MV-4-11 (cell line): ENCODE measurements at regions not wholly inside any gene's neighbourhood (a gene's known extent, or its start where the extent isn't known, plus 50 kb on each side); places are given as distances from the start of the nearest gene placed in this dataset.

Source experiments
- DNase-seq: peaks from one replicate; lab custom pipeline; 2025; lab: John Stamatoyannopoulos, UW

DNA sequence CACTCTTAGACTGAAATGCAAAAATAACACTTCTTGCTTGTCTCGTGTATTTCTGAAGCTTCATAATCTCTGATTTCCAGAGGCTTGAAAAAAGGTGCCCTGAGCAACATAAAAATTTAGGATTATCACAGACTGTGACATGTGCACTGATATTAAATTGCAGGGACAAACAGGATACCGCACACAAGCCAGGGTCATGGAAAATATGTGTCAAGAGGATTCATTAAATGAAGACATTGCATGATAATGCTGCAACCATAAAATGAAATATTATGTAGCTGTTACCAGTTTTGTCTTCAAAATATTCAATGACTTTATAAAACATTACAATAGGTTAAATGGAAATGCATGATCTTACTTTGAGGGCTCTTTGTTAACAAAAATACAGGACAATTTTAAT is 328.0 kb downstream of the KCTD8 start:
- DNase-seq, result no peak

GRCh38 chr4:44121210-44121609 is 327.4 kb downstream of the KCTD8 start:
- no peak for DNase-seq
